ENCODE measurements at regions not wholly inside any gene's neighbourhood (a gene's known extent, or its start where the extent isn't known, plus 50 kb on each side); places are given as distances from the start of the nearest gene placed in this dataset.

DNA sequence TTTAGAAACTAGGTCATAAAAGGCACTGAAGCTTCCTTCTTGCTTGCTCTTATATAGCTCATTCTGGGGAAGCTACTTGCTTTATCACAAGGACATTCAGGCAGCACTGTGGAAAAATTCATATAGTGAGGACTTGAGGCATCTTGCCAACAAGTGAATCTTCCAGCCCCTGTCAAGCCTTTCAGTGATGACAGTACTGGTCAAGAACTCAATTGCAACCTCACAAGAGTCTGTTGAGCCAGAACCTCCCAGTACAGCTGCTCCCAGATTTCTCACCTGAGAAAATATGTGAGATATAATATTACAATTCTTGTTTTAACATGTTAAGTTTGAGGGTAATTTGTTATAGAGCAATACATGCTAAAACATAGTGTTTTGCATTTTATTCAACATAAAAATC lies 2011.0 kb upstream of the NUDT12 start:
- Histone ChIP-seq H3K4me3 (no peak overlapping the region), H3K27me3 (no peaks in the 10 kb centered on the region), H3K27ac (no peak overlapping the region), H3K9me3 (no peaks in the 10 kb centered on the region), H3K36me3 (no peaks in the 10 kb centered on the region), H3K4me1 (no peaks in the 10 kb centered on the region)
- DNase-seq (no peak), ATAC-seq (ENCODE audit: low FRiP score in 2 of 2) (no peak)
- TF ChIP-seq, protein P1, sequence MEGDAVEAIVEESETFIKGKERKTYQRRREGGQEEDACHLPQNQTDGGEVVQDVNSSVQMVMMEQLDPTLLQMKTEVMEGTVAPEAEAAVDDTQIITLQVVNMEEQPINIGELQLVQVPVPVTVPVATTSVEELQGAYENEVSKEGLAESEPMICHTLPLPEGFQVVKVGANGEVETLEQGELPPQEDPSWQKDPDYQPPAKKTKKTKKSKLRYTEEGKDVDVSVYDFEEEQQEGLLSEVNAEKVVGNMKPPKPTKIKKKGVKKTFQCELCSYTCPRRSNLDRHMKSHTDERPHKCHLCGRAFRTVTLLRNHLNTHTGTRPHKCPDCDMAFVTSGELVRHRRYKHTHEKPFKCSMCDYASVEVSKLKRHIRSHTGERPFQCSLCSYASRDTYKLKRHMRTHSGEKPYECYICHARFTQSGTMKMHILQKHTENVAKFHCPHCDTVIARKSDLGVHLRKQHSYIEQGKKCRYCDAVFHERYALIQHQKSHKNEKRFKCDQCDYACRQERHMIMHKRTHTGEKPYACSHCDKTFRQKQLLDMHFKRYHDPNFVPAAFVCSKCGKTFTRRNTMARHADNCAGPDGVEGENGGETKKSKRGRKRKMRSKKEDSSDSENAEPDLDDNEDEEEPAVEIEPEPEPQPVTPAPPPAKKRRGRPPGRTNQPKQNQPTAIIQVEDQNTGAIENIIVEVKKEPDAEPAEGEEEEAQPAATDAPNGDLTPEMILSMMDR (IDR thresholded peaks at IDR 0.05), result no peak
- TF ChIP-seq POLR2AphosphoS5 (IDR thresholded peaks at IDR 0.05) (no peak), EP300 (IDR thresholded peaks at IDR 0.05) (no peak), POLR2A (IDR thresholded peaks at IDR 0.05) (no peak)

DNA sequence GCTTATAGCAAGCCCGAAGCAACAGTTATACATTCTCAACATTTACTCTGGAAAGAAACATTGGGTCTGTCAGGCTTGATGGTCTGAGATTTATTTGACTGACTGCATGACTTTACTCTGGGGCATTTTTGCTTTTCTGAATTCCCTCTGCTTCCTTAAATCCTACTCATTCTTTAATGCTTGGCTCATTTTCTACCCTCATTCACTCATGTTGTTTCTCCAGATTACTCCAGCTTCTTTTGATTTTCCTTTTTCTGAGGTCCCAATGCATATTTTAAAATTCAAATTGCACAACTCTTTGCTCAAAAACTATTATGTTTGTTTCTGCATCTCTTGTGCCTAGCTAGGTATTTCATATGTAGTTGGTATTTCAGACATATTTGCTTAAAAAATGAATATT lies 2002.9 kb upstream of the NUDT12 start:
- TF ChIP-seq POLR2A (IDR thresholded peaks at IDR 0.05) (no peak), POLR2AphosphoS5 (IDR thresholded peaks at IDR 0.05) (no peak), EP300 (IDR thresholded peaks at IDR 0.05) (no peak)
- TF ChIP-seq, protein P1 (IDR thresholded peaks at IDR 0.05), result no peak
- DNase-seq, result no peak
- Histone ChIP-seq H3K36me3 (no peaks in the 10 kb centered on the region), H3K4me1 (no peaks in the 10 kb centered on the region), H3K4me3 (no peak overlapping the region), H3K27me3 (no peaks in the 10 kb centered on the region), H3K9me3 (no peaks in the 10 kb centered on the region), H3K27ac (no peak overlapping the region)
- WGBS, 2 donors, result 76 to 83% methylated on average over 1 of the region's 1 CpG
- ATAC-seq (ENCODE audit: low FRiP score in 2 of 2), result no peak

DNA sequence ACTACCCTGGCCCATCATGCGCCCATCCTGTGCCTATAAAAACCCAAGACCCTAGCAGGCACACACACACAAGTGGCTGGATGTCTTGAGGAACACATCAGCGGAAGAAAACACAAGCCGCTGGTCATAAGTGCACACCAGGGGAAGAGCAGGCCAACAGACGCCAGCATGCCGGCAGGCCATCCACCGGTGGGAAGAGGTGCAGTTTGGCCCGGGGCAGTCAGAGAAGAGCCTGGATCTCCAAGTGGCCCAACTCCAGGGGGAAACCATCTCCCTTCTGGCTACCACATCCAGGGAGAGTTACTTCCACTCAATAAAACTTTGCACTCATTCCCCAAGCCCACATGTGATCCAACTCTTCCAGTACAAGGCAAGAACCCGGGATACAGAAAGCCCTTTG lies 2001.3 kb upstream of the NUDT12 start:
- Histone ChIP-seq H3K36me3 (no peaks in the 10 kb centered on the region), H3K27ac (no peak overlapping the region), H3K4me1 (no peaks in the 10 kb centered on the region), H3K27me3 (no peaks in the 10 kb centered on the region), H3K4me3 (no peak overlapping the region), H3K9me3 (no peaks in the 10 kb centered on the region)
- no peak for ATAC-seq (ENCODE audit: low FRiP score in 2 of 2)
- DNase-seq, result peak in 1 of 2 donors; percentile 19
- TF ChIP-seq EP300 (IDR thresholded peaks at IDR 0.05), result no peak
- TF ChIP-seq POLR2AphosphoS5 (IDR thresholded peaks at IDR 0.05), result no peak
- TF ChIP-seq, protein P1 (IDR thresholded peaks at IDR 0.05), result no peak
- no peak for TF ChIP-seq POLR2A (IDR thresholded peaks at IDR 0.05)
- WGBS, 2 donors, result 88 to 93% methylated on average over 7 to 8 of the region's 8 CpGs

DNA sequence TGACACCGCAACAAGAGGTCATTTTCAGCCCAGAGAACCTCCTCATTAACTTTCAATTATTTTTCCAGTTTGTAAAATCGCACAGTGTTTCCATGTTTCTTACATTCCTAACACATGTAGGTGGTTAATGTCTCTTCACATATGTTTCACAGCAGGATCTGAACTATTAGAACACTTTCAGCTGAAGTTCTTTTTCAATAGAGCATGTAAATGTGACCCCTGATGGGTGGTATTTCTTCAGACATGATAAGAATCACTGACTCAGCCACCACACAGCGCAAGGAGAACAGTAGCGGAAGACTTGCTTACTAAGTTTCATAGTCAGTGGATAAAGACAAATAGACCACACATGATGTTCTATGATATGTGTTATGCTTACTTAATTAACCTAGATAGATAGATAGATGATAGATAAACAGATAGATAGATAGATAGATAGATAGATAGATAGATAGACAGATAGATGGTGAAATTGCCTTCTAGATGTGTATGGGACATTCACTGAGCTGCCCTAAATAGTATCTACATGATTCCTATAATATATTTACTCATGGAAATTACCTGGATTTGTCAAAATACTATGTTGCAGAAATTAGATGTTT lies 1992.1 kb upstream of the NUDT12 start:
- no peak for ATAC-seq (ENCODE audit: low FRiP score in 2 of 2)
- Histone ChIP-seq H3K4me1 (no peaks in the 10 kb centered on the region), H3K9me3 (no peaks in the 10 kb centered on the region), H3K27ac (no peak overlapping the region), H3K36me3 (no peaks in the 10 kb centered on the region), H3K4me3 (no peak overlapping the region), H3K27me3 (no peaks in the 10 kb centered on the region)
- 84 to 85% methylated on average over 4 of the region's 4 CpGs for WGBS, 2 donors
- TF ChIP-seq POLR2AphosphoS5 (IDR thresholded peaks at IDR 0.05) (no peak), EP300 (IDR thresholded peaks at IDR 0.05) (no peak), POLR2A (IDR thresholded peaks at IDR 0.05) (no peak)
- TF ChIP-seq, protein P1 (IDR thresholded peaks at IDR 0.05), result no peak
- DNase-seq, result no peak

DNA sequence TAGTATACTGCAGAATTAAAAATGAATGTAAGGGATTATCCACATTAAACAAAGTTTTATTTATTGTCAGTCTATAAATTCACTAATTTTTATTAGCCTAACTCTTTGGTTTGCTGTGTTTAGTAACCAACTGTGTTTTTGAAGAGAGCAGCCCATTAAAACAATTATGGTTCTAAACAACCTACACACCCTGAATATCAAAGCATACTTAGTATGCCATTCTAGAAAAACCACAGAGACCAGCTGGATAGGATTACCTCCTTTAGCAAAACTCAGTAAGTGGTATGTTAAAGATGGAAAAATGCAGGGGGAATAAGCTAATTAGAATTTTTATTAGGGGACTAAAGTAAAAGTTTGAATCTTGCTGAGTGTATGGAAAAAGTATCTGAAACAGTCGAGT lies 1981.7 kb upstream of the NUDT12 start:
- Histone ChIP-seq H3K4me3 (no peak overlapping the region), H3K4me1 (no peaks in the 10 kb centered on the region), H3K27ac (no peak overlapping the region), H3K36me3 (no peaks in the 10 kb centered on the region), H3K27me3 (no peaks in the 10 kb centered on the region), H3K9me3 (no peaks in the 10 kb centered on the region)
- TF ChIP-seq POLR2AphosphoS5 (IDR thresholded peaks at IDR 0.05) (no peak), EP300 (IDR thresholded peaks at IDR 0.05) (no peak), POLR2A (IDR thresholded peaks at IDR 0.05) (no peak)
- TF ChIP-seq, protein P1 (IDR thresholded peaks at IDR 0.05), result no peak
- ATAC-seq (ENCODE audit: low FRiP score in 2 of 2) (no peak), DNase-seq (no peak)
- whole genome bisulfite sequencing, 2 donors, result 70 to 87% methylated on average over 1 of the region's 1 CpG
